IMR-90 (cell line): ENCODE measurements at regions not wholly inside any gene's neighbourhood (a gene's known extent, or its start where the extent isn't known, plus 50 kb on each side); places are given as distances from the start of the nearest gene placed in this dataset.

Experiments
- ATAC-seq: fragments of 200-7000 bp; cut with Tn5 transposase; 2 replicates; pipeline ENCODE4 v1.9.1; 2020; ENCODE audit warnings: low read depth, mild to moderate bottlenecking, moderate library complexity
- BruUV-seq: library from RNA; stranded (reverse); fragments of 400-500 nt; replicated peaks from 2 replicates; lab custom pipeline; 2021; lab: Mats Ljungman, UMichigan
- CTCF ChIA-PET: fragments of 300-600 bp; formaldehyde crosslinking; extraction: SDS; loops from one replicate; lab custom pipeline; 2021; ENCODE audit warnings: antibody characterized with exemption; lab: Yijun Ruan, JAX
- POLR2A ChIA-PET: fragments of 300-600 bp; sonication (Branson Sonifier 250); formaldehyde crosslinking; loops from one replicate; lab custom pipeline; 2022; ENCODE audit warnings: antibody characterized with exemption; ENCODE audit not compliant: unreplicated experiment; lab: Charles Lee
- DNase-seq: peaks from one replicate; pipeline ENCODE4 v3.0.0; 2013
- H2AFZ ChIP-seq: replicated peaks from 2 replicates; pipeline ENCODE3; 2013; ENCODE audit warnings: low read length, mild to moderate bottlenecking; ENCODE audit not compliant: poor library complexity
- H2AK5ac ChIP-seq: 2 replicates; pipeline ENCODE4 v1.6.1; 2013; ENCODE audit warnings: low read depth, low read length, inconsistent platforms
- H2AK9ac ChIP-seq: replicated peaks from 2 replicates; pipeline ENCODE3; 2013; ENCODE audit warnings: mild to moderate bottlenecking, low read depth, low read length, moderate library complexity; ENCODE audit not compliant: poor library complexity
- H2BK120ac ChIP-seq: 2 replicates; pipeline ENCODE4 v1.6.1; 2013; ENCODE audit warnings: low read depth, low read length, inconsistent platforms
- H2BK15ac ChIP-seq: 3 replicates; pipeline ENCODE4 v1.6.1; 2013; ENCODE audit warnings: low read depth, low read length, inconsistent platforms
- H2BK20ac ChIP-seq: 2 replicates; pipeline ENCODE4 v1.6.1; 2013; ENCODE audit warnings: low read depth, mild to moderate bottlenecking, inconsistent platforms, low read length, moderate library complexity
- H2BK5ac ChIP-seq: 2 replicates; pipeline ENCODE4 v1.6.1; 2013; ENCODE audit warnings: mild to moderate bottlenecking, low read depth, low read length, inconsistent platforms; ENCODE audit not compliant: poor library complexity, severe bottlenecking
- H3K14ac ChIP-seq: replicated peaks from 2 replicates; pipeline ENCODE4 v1.6.1; 2013; ENCODE audit warnings: low read depth, low read length, inconsistent platforms
- H3K18ac ChIP-seq: 2 replicates; pipeline ENCODE4 v1.6.1; 2013; ENCODE audit warnings: low read depth, low read length, control low read depth
- H3K23ac ChIP-seq: 2 replicates; pipeline ENCODE4 v1.6.1; 2013; ENCODE audit warnings: low read depth, low read length, inconsistent platforms
- H3K27ac ChIP-seq: 2 replicates; pipeline ENCODE4 v1.5.1; 2013; ENCODE audit warnings: mild to moderate bottlenecking, control low read depth, low read length; ENCODE audit not compliant: insufficient read depth
- H3K27me3 ChIP-seq: 2 replicates; pipeline ENCODE4 v1.6.1; 2013; ENCODE audit warnings: low read length; ENCODE audit not compliant: control insufficient read depth, insufficient read depth
- H3K36me3 ChIP-seq: 2 replicates; pipeline ENCODE4 v1.6.1; 2013; ENCODE audit warnings: low read length, mixed read lengths; ENCODE audit not compliant: control insufficient read depth, insufficient read depth
- H3K4ac ChIP-seq: 2 replicates; pipeline ENCODE4 v1.6.1; 2013; ENCODE audit warnings: low read depth, low read length, inconsistent platforms
- H3K4me1 ChIP-seq: 2 replicates; pipeline ENCODE4 v1.6.1; 2013; ENCODE audit warnings: low read length, mixed read lengths; ENCODE audit not compliant: control insufficient read depth, insufficient read depth
- H3K4me2 ChIP-seq: 2 replicates; pipeline ENCODE4 v1.6.1; 2013; ENCODE audit warnings: low read depth, mild to moderate bottlenecking, control low read depth, low read length, moderate library complexity
- H3K4me3 ChIP-seq: 2 replicates; pipeline ENCODE4 v1.5.1; 2013; ENCODE audit warnings: low read depth, mild to moderate bottlenecking, control low read depth, low read length, moderate library complexity; ENCODE audit not compliant: insufficient read depth
- H3K56ac ChIP-seq: 2 replicates; pipeline ENCODE4 v1.6.1; 2013; ENCODE audit warnings: low read length, inconsistent platforms; ENCODE audit not compliant: insufficient read depth; ENCODE audit errors: extremely low read depth
- H3K79me1 ChIP-seq, 2 experiments: 2 replicates each; pipeline ENCODE4 v1.6.1; 2013; ENCODE audit warnings: low read length in 2 of 2, inconsistent platforms in 1 of 2, low read depth in 1 of 2
- H3K9ac ChIP-seq: 2 replicates; pipeline ENCODE4 v1.6.1; 2013; ENCODE audit warnings: low read depth, low read length, control low read depth
- H3K9me1 ChIP-seq: 2 replicates; pipeline ENCODE4 v1.6.1; 2013; ENCODE audit warnings: low read length, inconsistent platforms; ENCODE audit not compliant: insufficient read depth
- H3K9me3 ChIP-seq: 2 replicates; pipeline ENCODE4 v1.6.1; 2013; ENCODE audit warnings: low read length; ENCODE audit not compliant: control insufficient read depth, insufficient read depth
- H4K20me1 ChIP-seq: 2 replicates; pipeline ENCODE4 v1.6.1; 2013; ENCODE audit warnings: low read length, inconsistent platforms; ENCODE audit not compliant: insufficient read depth
- H4K5ac ChIP-seq: 2 replicates; pipeline ENCODE4 v1.6.1; 2013; ENCODE audit warnings: mild to moderate bottlenecking, low read depth, low read length, control low read depth
- H4K8ac ChIP-seq, 2 experiments: 2 replicates each; pipeline ENCODE4 v1.6.1; 2013; ENCODE audit warnings: low read depth in 2 of 2, low read length in 2 of 2, control low read depth in 1 of 2, inconsistent platforms in 1 of 2
- H4K91ac ChIP-seq: 2 replicates; pipeline ENCODE4 v1.6.1; 2013; ENCODE audit warnings: low read depth, low read length, inconsistent platforms; ENCODE audit not compliant: insufficient read depth
- BHLHE40 ChIP-seq: fragments of 150-350 bp; IDR thresholded peaks from 2 replicates; pipeline ENCODE4 v1.6.1; 2016; ENCODE audit warnings: mild to moderate bottlenecking, low read depth, low read length
- CEBPB ChIP-seq: IDR thresholded peaks from 2 replicates; pipeline ENCODE4 v1.6.1; 2012; ENCODE audit warnings: low read depth, low read length, improper control_type of control experiment
- CHD1 ChIP-seq: IDR thresholded peaks from 2 replicates; pipeline ENCODE4 v1.6.1; 2012; ENCODE audit warnings: low read depth, low read length, improper control_type of control experiment
- CTCF ChIP-seq: conservative IDR thresholded peaks from 2 replicates; pipeline ENCODE4 v1.5.1; 2012; ENCODE audit warnings: mild to moderate bottlenecking, low read depth, low read length, improper control_type of control experiment
- ELK1 ChIP-seq: fragments of 150-350 bp; IDR thresholded peaks from 2 replicates; pipeline ENCODE4 v1.6.1; 2016; ENCODE audit warnings: low read depth, mild to moderate bottlenecking, low read length, moderate library complexity, borderline replicate concordance
- FOS ChIP-seq: fragments of 150-350 bp; IDR thresholded peaks from 2 replicates; pipeline ENCODE4 v1.6.1; 2016; ENCODE audit warnings: low read depth, low read length
- MAFK ChIP-seq: IDR thresholded peaks from 2 replicates; pipeline ENCODE4 v1.6.1; 2012; ENCODE audit warnings: low read depth, low read length, improper control_type of control experiment
- MAZ ChIP-seq: IDR thresholded peaks from 2 replicates; pipeline ENCODE4 v1.6.1; 2012; ENCODE audit warnings: low read depth, mild to moderate bottlenecking, low read length, improper control_type of control experiment, moderate library complexity, borderline replicate concordance
- MXI1 ChIP-seq: IDR thresholded peaks from 2 replicates; pipeline ENCODE4 v1.6.1; 2012; ENCODE audit warnings: low read depth, mild to moderate bottlenecking, low read length, moderate library complexity, borderline replicate concordance
- NFE2L2 ChIP-seq: fragments of 150-350 bp; IDR thresholded peaks from 2 replicates; pipeline ENCODE4 v1.6.1; 2016; ENCODE audit warnings: low read depth, mild to moderate bottlenecking, low read length
- POLR2A ChIP-seq: IDR thresholded peaks from 2 replicates; pipeline ENCODE4 v1.6.1; 2012; ENCODE audit warnings: mild to moderate bottlenecking, low read depth, low read length
- RAD21 ChIP-seq: IDR thresholded peaks from 2 replicates; pipeline ENCODE4 v1.6.1; 2012; ENCODE audit warnings: low read length, improper control_type of control experiment
- RCOR1 ChIP-seq: IDR thresholded peaks from 2 replicates; pipeline ENCODE4 v1.6.1; 2012; ENCODE audit warnings: mild to moderate bottlenecking, low read length, improper control_type of control experiment; ENCODE audit not compliant: insufficient replicate concordance
- RFX5 ChIP-seq: IDR thresholded peaks from 2 replicates; pipeline ENCODE4 v1.8.0; 2012; ENCODE audit warnings: low read depth, mild to moderate bottlenecking, low read length, moderate library complexity
- SMC3 ChIP-seq: fragments of 150-350 bp; IDR thresholded peaks from 2 replicates; pipeline ENCODE4 v1.6.1; 2016; ENCODE audit warnings: low read depth, mild to moderate bottlenecking, antibody characterized with exemption, low read length, moderate library complexity
- WGBS, 2 experiments: methylation state at CpG; one replicate each; pipeline versions ENCODE4 v1.1.5 to v1.1.7; 2013; ENCODE audit warnings: missing lambda C conversion rate in 2 of 2; ENCODE audit not compliant: insufficient read length in 1 of 2; ENCODE audit errors: extremely low coverage in 2 of 2; 5-methylcytosine and 5-hydroxymethylcytosine counted together
- dilution Hi-C: fragments of 300-500 bp; cut with HindIII; formaldehyde crosslinking; loops from one replicate; pipeline ENCODE4 v1.14.3; 2018; ENCODE audit warnings: low sequenced_read_pairs; ENCODE audit not compliant: unreplicated experiment
- in situ Hi-C: fragments of 300-500 bp; cut with MboI; formaldehyde crosslinking; loops from 3 replicates; pipeline ENCODE4 v1.14.3; 2019; ENCODE audit warnings: low sequenced_read_pairs, inconsistent platforms, mixed read lengths
- intact Hi-C: fragments of 100-400 bp; cut with micrococcal nuclease; formaldehyde crosslinking; loops from 2 replicates; pipeline ENCODE4 v1.10.0; 2022
- TF ChIP-seq, protein P1 (sequence below): fragments of 150-350 bp; IDR thresholded peaks from 2 replicates; pipeline ENCODE4 v1.6.1; 2017; ENCODE audit warnings: mild to moderate bottlenecking, antibody characterized with exemption, low read length, low read depth

- ATAC-seq (no peak), DNase-seq (no peak)
- no peaks in the 10 kb centered on the region for H3K36me3 ChIP-seq
- H2BK5ac ChIP-seq = no peak overlapping the region
- H3K4ac ChIP-seq = no peak overlapping the region
- BruUV-seq = no TSS peak
- H4K5ac ChIP-seq = no peak overlapping the region
- H2BK120ac ChIP-seq = no peak overlapping the region
- no peak overlapping the region for H2AK9ac ChIP-seq
- H2BK15ac ChIP-seq = no peak overlapping the region
- H4K91ac ChIP-seq = no peak overlapping the region
- dilution Hi-C loops (no loop called here), in situ Hi-C loops (no loop called here), intact Hi-C loops (no loop called here)
- peaks cover 12% of the 10 kb centered on the region for H3K9me3 ChIP-seq
- WGBS, 2 experiments = 19% methylated on average over 3 of the region's 4 CpGs; no CpG with 5 or more reads in 1 of the 2 experiments
- H2AK5ac ChIP-seq = no peak overlapping the region
- H3K56ac ChIP-seq = no peak overlapping the region
- H3K23ac ChIP-seq = no peak overlapping the region
- ChIA-PET CTCF (no interaction called here), POLR2A (no interaction called here)
- no peaks in the 10 kb centered on the region for H4K20me1 ChIP-seq
- H3K14ac ChIP-seq = no peak overlapping the region
- no peak overlapping the region for H4K8ac ChIP-seq
- no peaks in the 10 kb centered on the region for H3K9me1 ChIP-seq
- H3K4me1 ChIP-seq = no peaks in the 10 kb centered on the region
- no peak overlapping the region for H2AFZ ChIP-seq
- H3K9ac ChIP-seq = no peak overlapping the region
- no peak overlapping the region for H3K27ac ChIP-seq
- H2BK20ac ChIP-seq = no peak overlapping the region
- no peak overlapping the region for H3K4me2 ChIP-seq
- TF ChIP-seq MAZ (no peak), MXI1 (no peak), CTCF (no peak), BHLHE40 (no peak), RAD21 (no peak), CHD1 (no peak), ELK1 (no peak), RFX5 (no peak), MAFK (no peak), FOS (no peak), CEBPB (no peak), SMC3 (no peak), RCOR1 (no peak), NFE2L2 (no peak), POLR2A (no peak)
- TF ChIP-seq, protein P1, sequence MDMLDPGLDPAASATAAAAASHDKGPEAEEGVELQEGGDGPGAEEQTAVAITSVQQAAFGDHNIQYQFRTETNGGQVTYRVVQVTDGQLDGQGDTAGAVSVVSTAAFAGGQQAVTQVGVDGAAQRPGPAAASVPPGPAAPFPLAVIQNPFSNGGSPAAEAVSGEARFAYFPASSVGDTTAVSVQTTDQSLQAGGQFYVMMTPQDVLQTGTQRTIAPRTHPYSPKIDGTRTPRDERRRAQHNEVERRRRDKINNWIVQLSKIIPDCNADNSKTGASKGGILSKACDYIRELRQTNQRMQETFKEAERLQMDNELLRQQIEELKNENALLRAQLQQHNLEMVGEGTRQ = no peak
- no peak overlapping the region for H3K18ac ChIP-seq
- no peaks in the 10 kb centered on the region for H3K79me1 ChIP-seq
- H3K27me3 ChIP-seq = no peaks in the 10 kb centered on the region
- H3K4me3 ChIP-seq = no peak overlapping the region
Observed at GRCh38 chr5:166781737-166782136, 1509.7 kb upstream of the WWC1 start.
